GM23338 (cell line): ENCODE measurements at regions not wholly inside any gene's neighbourhood (a gene's known extent, or its start where the extent isn't known, plus 50 kb on each side); places are given as distances from the start of the nearest gene placed in this dataset.

Experiments
- ATAC-seq: fragments of 200-7000 bp; cut with Tn5 transposase; 3 replicates; pipeline ENCODE4 v1.9.1; 2020
- DNase-seq: peaks from one replicate; pipeline ENCODE4 v3.0.0-alpha.2; 2015; ENCODE audit warnings: low spot score
- H2AFZ ChIP-seq: fragments of 200-600 bp; sonication (generic); 2 replicates; pipeline ENCODE4 v1.8.0; 2016; ENCODE audit warnings: antibody characterized with exemption, mild to moderate bottlenecking, moderate library complexity
- H3F3A ChIP-seq: fragments of 200-600 bp; sonication (generic); replicated peaks from 2 replicates; pipeline ENCODE4 v1.8.0; 2017; ENCODE audit warnings: antibody characterized with exemption, mixed run types, low read depth
- H3K27ac ChIP-seq: fragments of 200-600 bp; sonication (generic); 2 replicates; pipeline ENCODE4 v1.6.1; 2016; ENCODE audit warnings: low read depth
- H3K27me3 ChIP-seq: fragments of 200-600 bp; sonication (generic); 2 replicates; pipeline ENCODE4 v1.8.0; 2016; ENCODE audit warnings: mild to moderate bottlenecking, mixed run types, moderate library complexity; ENCODE audit not compliant: insufficient read depth
- H3K36me3 ChIP-seq: fragments of 200-600 bp; sonication (generic); 2 replicates; pipeline ENCODE4 v1.8.0; 2016; ENCODE audit warnings: mild to moderate bottlenecking; ENCODE audit not compliant: insufficient read depth
- H3K4me1 ChIP-seq: fragments of 200-600 bp; sonication (generic); 2 replicates; pipeline ENCODE4 v1.8.0; 2016; ENCODE audit warnings: mild to moderate bottlenecking, moderate library complexity; ENCODE audit not compliant: insufficient read depth
- H3K4me2 ChIP-seq: fragments of 200-600 bp; sonication (generic); 2 replicates; pipeline ENCODE4 v1.7.1; 2017; ENCODE audit warnings: mixed run types
- H3K4me3 ChIP-seq: fragments of 200-600 bp; sonication (generic); 2 replicates; pipeline ENCODE4 v1.6.1; 2016; ENCODE audit warnings: mixed run types
- H3K79me2 ChIP-seq: fragments of 200-600 bp; sonication (generic); replicated peaks from 2 replicates; pipeline ENCODE4 v1.8.0; 2017; ENCODE audit warnings: mild to moderate bottlenecking; ENCODE audit not compliant: insufficient read depth
- H3K9me2 ChIP-seq: fragments of 200-600 bp; sonication (generic); 2 replicates; pipeline ENCODE4 v1.8.0; 2017; ENCODE audit not compliant: insufficient read depth
- H4K20me1 ChIP-seq: fragments of 200-600 bp; sonication (generic); replicated peaks from 2 replicates; pipeline ENCODE4 v1.8.0; 2017; ENCODE audit warnings: mild to moderate bottlenecking; ENCODE audit not compliant: insufficient read depth
- H3K27ac Mint-ChIP-seq: 2 replicates; pipeline ENCODE4 v1.8.0; 2020; ENCODE audit warnings: inconsistent platforms, mild to moderate bottlenecking, moderate library complexity, mixed read lengths
- H3K27me3 Mint-ChIP-seq: 3 replicates; pipeline ENCODE4 v1.8.0; 2022; ENCODE audit warnings: low read depth, mild to moderate bottlenecking, moderate library complexity, mixed read lengths, inconsistent platforms; ENCODE audit not compliant: insufficient read depth, poor library complexity
- H3K36me3 Mint-ChIP-seq: 3 replicates; pipeline ENCODE4 v1.8.0; 2021; ENCODE audit warnings: low read depth, mild to moderate bottlenecking, inconsistent platforms, moderate library complexity, mixed read lengths
- H3K4me1 Mint-ChIP-seq: 3 replicates; pipeline ENCODE4 v1.8.0; 2020; ENCODE audit warnings: mild to moderate bottlenecking, inconsistent platforms, mixed read lengths
- H3K4me3 Mint-ChIP-seq: 3 replicates; pipeline ENCODE4 v1.8.0; 2021; ENCODE audit warnings: moderate library complexity, mild to moderate bottlenecking, inconsistent platforms, mixed read lengths
- H3K9me3 Mint-ChIP-seq: 3 replicates; pipeline ENCODE4 v1.8.0; 2020; ENCODE audit warnings: moderate library complexity, mild to moderate bottlenecking, inconsistent platforms, mixed read lengths
- CTCF ChIP-seq, 2 experiments: fragments of 200-600 bp in 1 of 2; sonication (generic) in 1 of 2; conservative IDR thresholded peaks; 2 replicates each; pipeline versions ENCODE4 v1.5.1 to v1.6.1; 2016 to 2017; ENCODE audit warnings: antibody characterized with exemption in 2 of 2, low read depth in 2 of 2, mild to moderate bottlenecking in 2 of 2, moderate library complexity in 1 of 2
- ETS1 ChIP-seq: IDR thresholded peaks from 2 replicates; pipeline ENCODE4 v1.6.1; 2016; ENCODE audit warnings: antibody characterized with exemption
- REST ChIP-seq: IDR thresholded peaks from one replicate; pipeline ENCODE4 v1.6.1; 2018; ENCODE audit warnings: antibody characterized with exemption; ENCODE audit not compliant: unreplicated experiment
- STAT1 ChIP-seq: IDR thresholded peaks from one replicate; pipeline ENCODE4 v1.6.1; 2016; ENCODE audit warnings: antibody characterized with exemption; ENCODE audit not compliant: unreplicated experiment
- ZNF114 ChIP-seq: fragments of 250-450 bp; sonication (Bioruptor Pico); IDR thresholded peaks from 2 replicates; pipeline ENCODE4 v1.5.0; 2020; ENCODE audit warnings: mild to moderate bottlenecking, moderate library complexity
- ZNF331 ChIP-seq: fragments of 250-450 bp; sonication (Bioruptor Pico); IDR thresholded peaks from 2 replicates; pipeline ENCODE4 v1.5.0; 2020; ENCODE audit warnings: low read depth, mild to moderate bottlenecking, moderate library complexity
- TF ChIP-seq, protein P1 (sequence below): fragments of 250-450 bp; sonication (Bioruptor Pico); IDR thresholded peaks from 2 replicates; pipeline ENCODE4 v1.5.0; 2020; ENCODE audit warnings: mild to moderate bottlenecking, moderate library complexity

DNA sequence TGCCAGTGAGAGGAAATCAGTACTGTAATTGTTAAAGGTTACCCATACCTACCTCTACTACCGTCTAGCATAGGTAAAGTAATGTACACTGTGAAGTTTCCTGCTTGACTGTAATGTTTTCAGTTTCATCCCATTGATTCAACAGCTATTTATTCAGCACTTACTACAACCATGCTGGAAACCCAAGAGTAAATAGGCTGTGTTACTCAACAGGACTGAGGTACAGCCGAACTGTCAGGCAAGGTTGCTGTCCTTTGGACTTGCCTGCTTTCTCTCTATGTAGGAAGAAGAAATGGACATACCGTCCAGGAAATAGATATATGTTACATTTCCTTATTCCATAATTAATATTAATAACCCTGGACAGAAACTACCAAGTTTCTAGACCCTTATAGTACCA is 265.5 kb downstream of the NR2F2 start (continued):
- TF ChIP-seq ETS1 (no peak), CTCF (conservative IDR thresholded peaks at IDR 0.05; ENCODE audit: low read depth in 2 of 2) (no peak), REST (no peak)

GRCh38 chr15:96598514-96598913 is 268.0 kb downstream of the NR2F2 start:
- Histone ChIP-seq H3K4me2 (no peak overlapping the region), H2AFZ (no peak overlapping the region), H3K79me2 (no peaks in the 10 kb centered on the region)

More at GRCh38 chr15:96598514-96598913, 268.0 kb downstream of the NR2F2 start:
- TF ChIP-seq STAT1, result no peak
- TF ChIP-seq ZNF331 (CRISPR knock-in tag), result no peak
- no peak for TF ChIP-seq ZNF114 (CRISPR knock-in tag)
- TF ChIP-seq, protein P1, sequence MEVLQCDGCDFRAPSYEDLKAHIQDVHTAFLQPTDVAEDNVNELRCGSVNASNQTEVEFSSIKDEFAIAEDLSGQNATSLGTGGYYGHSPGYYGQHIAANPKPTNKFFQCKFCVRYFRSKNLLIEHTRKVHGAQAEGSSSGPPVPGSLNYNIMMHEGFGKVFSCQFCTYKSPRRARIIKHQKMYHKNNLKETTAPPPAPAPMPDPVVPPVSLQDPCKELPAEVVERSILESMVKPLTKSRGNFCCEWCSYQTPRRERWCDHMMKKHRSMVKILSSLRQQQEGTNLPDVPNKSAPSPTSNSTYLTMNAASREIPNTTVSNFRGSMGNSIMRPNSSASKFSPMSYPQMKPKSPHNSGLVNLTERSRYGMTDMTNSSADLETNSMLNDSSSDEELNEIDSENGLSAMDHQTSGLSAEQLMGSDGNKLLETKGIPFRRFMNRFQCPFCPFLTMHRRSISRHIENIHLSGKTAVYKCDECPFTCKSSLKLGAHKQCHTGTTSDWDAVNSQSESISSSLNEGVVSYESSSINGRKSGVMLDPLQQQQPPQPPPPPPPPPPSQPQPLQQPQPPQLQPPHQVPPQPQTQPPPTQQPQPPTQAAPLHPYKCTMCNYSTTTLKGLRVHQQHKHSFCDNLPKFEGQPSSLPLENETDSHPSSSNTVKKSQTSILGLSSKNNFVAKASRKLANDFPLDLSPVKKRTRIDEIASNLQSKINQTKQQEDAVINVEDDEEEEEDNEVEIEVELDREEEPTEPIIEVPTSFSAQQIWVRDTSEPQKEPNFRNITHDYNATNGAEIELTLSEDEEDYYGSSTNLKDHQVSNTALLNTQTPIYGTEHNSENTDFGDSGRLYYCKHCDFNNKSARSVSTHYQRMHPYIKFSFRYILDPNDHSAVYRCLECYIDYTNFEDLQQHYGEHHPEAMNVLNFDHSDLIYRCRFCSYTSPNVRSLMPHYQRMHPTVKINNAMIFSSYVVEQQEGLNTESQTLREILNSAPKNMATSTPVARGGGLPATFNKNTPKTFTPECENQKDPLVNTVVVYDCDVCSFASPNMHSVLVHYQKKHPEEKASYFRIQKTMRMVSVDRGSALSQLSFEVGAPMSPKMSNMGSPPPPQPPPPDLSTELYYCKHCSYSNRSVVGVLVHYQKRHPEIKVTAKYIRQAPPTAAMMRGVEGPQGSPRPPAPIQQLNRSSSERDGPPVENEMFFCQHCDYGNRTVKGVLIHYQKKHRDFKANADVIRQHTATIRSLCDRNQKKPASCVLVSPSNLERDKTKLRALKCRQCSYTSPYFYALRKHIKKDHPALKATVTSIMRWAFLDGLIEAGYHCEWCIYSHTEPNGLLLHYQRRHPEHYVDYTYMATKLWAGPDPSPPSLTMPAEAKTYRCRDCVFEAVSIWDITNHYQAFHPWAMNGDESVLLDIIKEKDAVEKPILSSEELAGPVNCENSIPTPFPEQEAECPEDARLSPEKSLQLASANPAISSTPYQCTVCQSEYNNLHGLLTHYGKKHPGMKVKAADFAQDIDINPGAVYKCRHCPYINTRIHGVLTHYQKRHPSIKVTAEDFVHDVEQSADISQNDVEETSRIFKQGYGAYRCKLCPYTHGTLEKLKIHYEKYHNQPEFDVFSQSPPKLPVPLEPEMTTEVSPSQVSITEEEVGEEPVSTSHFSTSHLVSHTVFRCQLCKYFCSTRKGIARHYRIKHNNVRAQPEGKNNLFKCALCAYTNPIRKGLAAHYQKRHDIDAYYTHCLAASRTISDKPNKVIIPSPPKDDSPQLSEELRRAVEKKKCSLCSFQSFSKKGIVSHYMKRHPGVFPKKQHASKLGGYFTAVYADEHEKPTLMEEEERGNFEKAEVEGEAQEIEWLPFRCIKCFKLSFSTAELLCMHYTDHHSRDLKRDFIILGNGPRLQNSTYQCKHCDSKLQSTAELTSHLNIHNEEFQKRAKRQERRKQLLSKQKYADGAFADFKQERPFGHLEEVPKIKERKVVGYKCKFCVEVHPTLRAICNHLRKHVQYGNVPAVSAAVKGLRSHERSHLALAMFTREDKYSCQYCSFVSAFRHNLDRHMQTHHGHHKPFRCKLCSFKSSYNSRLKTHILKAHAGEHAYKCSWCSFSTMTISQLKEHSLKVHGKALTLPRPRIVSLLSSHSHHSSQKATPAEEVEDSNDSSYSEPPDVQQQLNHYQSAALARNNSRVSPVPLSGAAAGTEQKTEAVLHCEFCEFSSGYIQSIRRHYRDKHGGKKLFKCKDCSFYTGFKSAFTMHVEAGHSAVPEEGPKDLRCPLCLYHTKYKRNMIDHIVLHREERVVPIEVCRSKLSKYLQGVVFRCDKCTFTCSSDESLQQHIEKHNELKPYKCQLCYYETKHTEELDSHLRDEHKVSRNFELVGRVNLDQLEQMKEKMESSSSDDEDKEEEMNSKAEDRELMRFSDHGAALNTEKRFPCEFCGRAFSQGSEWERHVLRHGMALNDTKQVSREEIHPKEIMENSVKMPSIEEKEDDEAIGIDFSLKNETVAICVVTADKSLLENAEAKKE (CRISPR knock-in tag), result no peak
- Histone ChIP-seq H3K36me3 (no peaks in the 10 kb centered on the region), H3K4me1 (peaks cover 7% of the 10 kb centered on the region; the same call in 1 of the 2 replicates), H3K4me3 (no peak overlapping the region), H3F3A (no peaks in the 10 kb centered on the region), H4K20me1 (no peaks in the 10 kb centered on the region), H3K9me2 (no peaks in the 10 kb centered on the region), H3K27ac (no peak overlapping the region), H3K27me3 (no peaks in the 10 kb centered on the region)
- Mint-ChIP-seq H3K27me3 (no peaks in the 10 kb centered on the region), H3K27ac (no peak overlapping the region), H3K4me1 (peaks cover 9% of the 10 kb centered on the region), H3K36me3 (no peaks in the 10 kb centered on the region), H3K4me3 (no peak overlapping the region), H3K9me3 (no peaks in the 10 kb centered on the region)
- DNase-seq (no peak), ATAC-seq (no peak)
